ENCODE measurements at regions not wholly inside any gene's neighbourhood (a gene's known extent, or its start where the extent isn't known, plus 50 kb on each side); places are given as distances from the start of the nearest gene placed in this dataset.

DNA sequence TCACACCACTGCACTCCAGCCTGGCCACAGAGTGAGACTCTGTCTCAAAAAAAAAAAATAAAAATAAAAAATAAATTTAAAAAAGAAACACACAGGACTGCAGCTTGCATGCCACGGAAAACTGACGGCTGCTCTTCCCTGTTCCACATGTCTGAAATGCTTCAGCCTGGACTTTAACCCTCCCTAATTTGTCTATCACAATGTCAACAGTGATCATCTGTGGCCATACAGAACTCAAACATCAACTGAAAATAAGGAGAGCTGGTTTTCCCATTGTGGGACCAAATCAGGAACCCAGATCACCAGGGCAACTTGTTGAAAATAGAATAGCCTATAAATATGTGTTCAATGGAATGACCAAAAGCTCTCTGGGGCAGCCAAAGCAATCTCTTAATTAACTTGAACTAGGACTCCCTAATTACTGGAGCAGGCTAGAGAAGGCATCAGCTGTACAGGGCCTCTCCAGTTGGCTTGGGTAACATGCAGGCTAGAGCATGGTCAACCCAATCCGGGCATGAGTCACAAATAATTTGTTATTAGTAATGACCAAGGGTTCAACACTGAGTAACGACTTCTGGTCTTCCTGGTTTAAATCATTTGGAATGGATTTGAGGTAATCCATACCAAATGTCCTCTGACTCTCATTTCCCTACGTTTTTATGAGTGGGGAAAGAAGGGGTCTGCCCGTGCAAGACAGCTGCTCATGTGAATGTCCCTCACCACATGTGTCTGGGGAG is 62.7 kb upstream of the KAZN start:
- Histone ChIP-seq H3K4me1 (ENCODE audit: control insufficient read depth, insufficient read depth, low read length) (no peaks in the 10 kb centered on the region), H3K9ac (ENCODE audit: low read depth, low read length) (no peak overlapping the region), H3K9me3 (replicated peaks; ENCODE audit: low read length) (no peaks in the 10 kb centered on the region), H3K36me3 (ENCODE audit: insufficient read depth, low read length) (no peaks in the 10 kb centered on the region), H3K27me3 (ENCODE audit: control insufficient read depth, insufficient read depth, low read length) (no peaks in the 10 kb centered on the region), H3K4me3 (ENCODE audit: low read length) (no peak overlapping the region), H3K4me2 (ENCODE audit: low read length) (no peak overlapping the region)

DNA sequence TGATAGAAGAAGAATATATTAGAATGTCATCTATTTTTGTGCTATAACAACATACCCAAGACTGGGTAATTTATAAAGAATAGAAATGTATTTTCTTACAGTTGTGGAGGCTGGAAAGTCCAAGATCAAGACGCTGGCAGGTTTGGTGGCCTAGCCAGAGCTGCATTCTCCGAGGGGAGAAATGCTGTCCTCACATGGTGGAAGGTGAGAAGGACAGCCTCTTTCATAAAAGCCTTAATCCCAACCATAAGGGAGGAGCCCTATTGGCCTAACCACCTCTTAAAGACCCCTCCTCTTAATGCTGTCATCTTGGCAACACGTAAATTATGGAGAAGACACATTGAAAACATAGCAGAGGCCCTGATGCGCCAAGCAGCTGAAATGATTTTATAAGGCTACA is 60.1 kb upstream of the KAZN start:
- H3K9me3 ChIP-seq (replicated peaks; ENCODE audit: low read length): no peaks in the 10 kb centered on the region

DNA sequence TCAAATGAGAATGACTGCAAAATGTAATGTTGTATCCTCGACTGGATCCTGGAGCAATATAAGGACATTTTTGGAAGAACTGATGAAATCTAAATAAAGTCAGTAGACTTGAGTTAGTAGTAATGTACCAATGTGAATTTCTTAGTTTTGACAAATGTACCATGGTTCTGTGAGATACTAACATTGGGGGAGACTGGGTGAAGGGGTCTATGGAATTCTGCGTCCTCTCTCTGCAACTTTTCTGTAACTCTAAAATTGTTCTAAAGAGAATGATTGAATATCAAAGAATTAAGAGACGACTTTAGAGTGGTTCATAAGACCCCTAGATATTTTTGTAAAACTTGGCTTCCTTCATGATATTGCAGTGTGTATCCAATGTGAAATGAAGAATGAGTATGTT is 59.2 kb upstream of the KAZN start:
- H3K4me2 ChIP-seq (ENCODE audit: low read length): no peak overlapping the region
- H3K9me3 ChIP-seq (replicated peaks; ENCODE audit: low read length): no peaks in the 10 kb centered on the region
- H3K4me3 ChIP-seq (ENCODE audit: low read length): no peak overlapping the region
- H3K4me1 ChIP-seq (ENCODE audit: control insufficient read depth, insufficient read depth, low read length): peaks cover 18% of the 10 kb centered on the region
- no peak overlapping the region for H3K9ac ChIP-seq (ENCODE audit: low read depth, low read length)
- no peaks in the 10 kb centered on the region for H3K27me3 ChIP-seq (ENCODE audit: control insufficient read depth, insufficient read depth, low read length)
- H3K36me3 ChIP-seq (ENCODE audit: insufficient read depth, low read length): no peaks in the 10 kb centered on the region

More for the DNA sequence above, 60.1 kb upstream of the KAZN start:
- no peak overlapping the region for H3K4me3 ChIP-seq (ENCODE audit: low read length)
- no peak overlapping the region for H3K4me2 ChIP-seq (ENCODE audit: low read length)
- H3K4me1 ChIP-seq (ENCODE audit: control insufficient read depth, insufficient read depth, low read length): peaks cover 10% of the 10 kb centered on the region
- H3K27me3 ChIP-seq (ENCODE audit: control insufficient read depth, insufficient read depth, low read length): no peaks in the 10 kb centered on the region
- H3K9ac ChIP-seq (ENCODE audit: low read depth, low read length): no peak overlapping the region
- no peaks in the 10 kb centered on the region for H3K36me3 ChIP-seq (ENCODE audit: insufficient read depth, low read length)

DNA sequence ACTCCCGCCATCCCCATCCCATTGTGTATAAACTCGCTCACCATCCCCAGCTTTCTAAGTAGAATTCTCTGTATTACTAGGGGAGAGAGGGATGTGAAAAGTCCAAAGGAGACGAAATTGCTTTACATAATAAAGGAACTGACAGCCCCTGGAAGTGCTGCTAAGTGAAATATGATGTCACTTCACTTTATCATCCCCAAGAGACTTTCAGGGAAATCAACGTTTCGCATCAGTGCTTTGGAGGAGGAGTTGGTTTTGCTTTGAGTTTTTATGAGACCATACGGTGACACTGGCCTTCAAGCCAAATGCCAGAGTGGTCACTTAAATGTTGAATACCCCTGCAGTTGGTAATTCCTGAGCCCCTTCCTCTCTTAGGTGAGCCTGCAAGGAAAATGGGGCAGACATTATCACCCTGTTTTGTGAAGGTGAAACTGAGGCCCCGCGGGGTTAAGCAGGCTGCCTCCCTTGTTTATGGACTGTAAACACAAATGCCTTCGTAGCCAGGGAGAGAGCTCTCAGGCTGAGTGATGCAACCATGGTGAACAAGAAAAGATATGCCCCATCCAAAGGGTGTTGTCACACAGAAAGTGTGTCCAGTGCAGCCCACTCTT is 58.4 kb upstream of the KAZN start:
- no peak overlapping the region for H3K4me2 ChIP-seq (ENCODE audit: low read length)

DNA sequence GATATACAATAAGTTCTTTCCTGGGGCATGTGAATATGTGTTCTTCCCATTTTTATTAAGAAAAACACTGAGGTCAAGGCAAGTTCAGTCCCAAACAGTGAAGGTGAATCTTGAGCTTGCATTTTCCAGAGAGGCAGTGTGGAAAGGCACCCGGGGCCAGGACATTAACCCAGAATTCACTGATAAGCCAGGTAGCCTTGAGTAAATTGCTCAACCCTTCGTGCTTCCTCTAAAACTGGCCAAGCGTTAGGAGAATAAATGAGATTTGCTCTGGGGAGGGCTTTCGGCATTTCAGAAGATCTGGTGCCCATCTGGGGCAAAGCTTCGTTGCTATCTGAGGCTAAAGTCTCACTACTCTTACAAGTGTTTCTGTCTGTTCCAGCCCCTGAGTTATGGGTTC is 57.1 kb upstream of the KAZN start:
- no peaks in the 10 kb centered on the region for H3K36me3 ChIP-seq (ENCODE audit: insufficient read depth, low read length)
- no peak overlapping the region for H3K4me2 ChIP-seq (ENCODE audit: low read length)
- H3K9me3 ChIP-seq (replicated peaks; ENCODE audit: low read length): no peaks in the 10 kb centered on the region
- H3K9ac ChIP-seq (ENCODE audit: low read depth, low read length): no peak overlapping the region
- peaks cover 18% of the 10 kb centered on the region for H3K4me1 ChIP-seq (ENCODE audit: control insufficient read depth, insufficient read depth, low read length)
- H3K4me3 ChIP-seq (ENCODE audit: low read length): no peak overlapping the region
- H3K27me3 ChIP-seq (ENCODE audit: control insufficient read depth, insufficient read depth, low read length): no peaks in the 10 kb centered on the region

More for the DNA sequence above, 58.4 kb upstream of the KAZN start:
- H3K4me1 ChIP-seq (ENCODE audit: control insufficient read depth, insufficient read depth, low read length): peaks cover 18% of the 10 kb centered on the region
- H3K9ac ChIP-seq (ENCODE audit: low read depth, low read length): no peak overlapping the region
- H3K27me3 ChIP-seq (ENCODE audit: control insufficient read depth, insufficient read depth, low read length): no peaks in the 10 kb centered on the region
- no peak overlapping the region for H3K4me3 ChIP-seq (ENCODE audit: low read length)
- no peaks in the 10 kb centered on the region for H3K9me3 ChIP-seq (replicated peaks; ENCODE audit: low read length)
- H3K36me3 ChIP-seq (ENCODE audit: insufficient read depth, low read length): no peaks in the 10 kb centered on the region

DNA sequence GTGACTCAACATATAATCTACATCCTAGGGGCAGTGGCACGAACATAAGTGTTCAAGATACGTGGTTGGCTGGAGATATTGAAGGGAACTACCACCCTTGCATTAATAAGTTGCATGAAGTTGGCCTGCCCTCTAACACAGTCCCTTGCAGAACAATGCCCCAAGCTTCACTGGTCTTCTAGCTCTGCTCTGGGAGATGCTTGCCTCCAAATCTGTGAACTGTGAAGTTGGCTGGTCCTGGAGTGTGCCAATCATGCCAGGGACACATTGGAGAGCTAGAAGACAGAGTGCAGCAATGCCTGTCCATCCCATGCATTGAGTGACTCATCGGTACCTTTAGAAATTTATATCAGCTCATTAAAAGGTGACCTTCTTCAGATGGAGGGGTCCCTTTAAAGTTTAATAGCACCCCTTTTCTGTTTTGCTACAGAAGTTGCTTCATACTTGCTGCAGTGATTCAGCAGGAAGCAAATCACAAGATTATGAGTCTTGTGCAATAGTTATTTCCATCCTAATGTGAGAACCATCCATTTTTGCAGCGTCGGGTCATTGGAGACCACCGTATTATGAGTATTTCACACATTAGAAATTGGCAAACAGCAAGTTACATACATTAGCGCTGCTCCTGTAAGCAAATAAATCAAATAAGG is 55.2 kb upstream of the KAZN start:
- Histone ChIP-seq H3K9ac (ENCODE audit: low read depth, low read length) (no peak overlapping the region), H3K4me2 (ENCODE audit: low read length) (peak overlapping the region; percentile 11), H3K4me3 (ENCODE audit: low read length) (no peak overlapping the region), H3K4me1 (ENCODE audit: control insufficient read depth, insufficient read depth, low read length) (peaks cover 18% of the 10 kb centered on the region), H3K36me3 (ENCODE audit: insufficient read depth, low read length) (no peaks in the 10 kb centered on the region), H3K9me3 (replicated peaks; ENCODE audit: low read length) (no peaks in the 10 kb centered on the region), H3K27me3 (ENCODE audit: control insufficient read depth, insufficient read depth, low read length) (no peaks in the 10 kb centered on the region)

DNA sequence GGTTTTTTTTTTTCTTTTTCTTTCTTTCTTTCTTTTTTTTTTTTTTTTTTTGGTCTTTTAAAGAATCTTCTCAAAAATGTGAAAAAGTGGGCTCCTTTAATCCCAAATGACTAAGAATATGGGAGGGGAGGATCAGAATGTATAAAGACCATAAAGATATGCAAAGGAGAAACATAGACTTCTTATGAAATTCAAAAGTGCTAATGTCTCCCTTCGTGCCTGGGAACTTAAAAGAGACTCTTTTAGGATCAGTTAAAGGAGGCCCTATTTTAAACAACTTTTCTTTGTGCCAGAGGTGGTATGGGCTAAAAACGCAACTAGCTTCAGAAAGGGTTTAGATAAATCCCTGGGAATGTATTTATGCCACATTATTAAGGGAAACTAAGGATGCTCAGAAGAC is 54.2 kb upstream of the KAZN start:
- no peak overlapping the region for H3K9ac ChIP-seq (ENCODE audit: low read depth, low read length)

DNA sequence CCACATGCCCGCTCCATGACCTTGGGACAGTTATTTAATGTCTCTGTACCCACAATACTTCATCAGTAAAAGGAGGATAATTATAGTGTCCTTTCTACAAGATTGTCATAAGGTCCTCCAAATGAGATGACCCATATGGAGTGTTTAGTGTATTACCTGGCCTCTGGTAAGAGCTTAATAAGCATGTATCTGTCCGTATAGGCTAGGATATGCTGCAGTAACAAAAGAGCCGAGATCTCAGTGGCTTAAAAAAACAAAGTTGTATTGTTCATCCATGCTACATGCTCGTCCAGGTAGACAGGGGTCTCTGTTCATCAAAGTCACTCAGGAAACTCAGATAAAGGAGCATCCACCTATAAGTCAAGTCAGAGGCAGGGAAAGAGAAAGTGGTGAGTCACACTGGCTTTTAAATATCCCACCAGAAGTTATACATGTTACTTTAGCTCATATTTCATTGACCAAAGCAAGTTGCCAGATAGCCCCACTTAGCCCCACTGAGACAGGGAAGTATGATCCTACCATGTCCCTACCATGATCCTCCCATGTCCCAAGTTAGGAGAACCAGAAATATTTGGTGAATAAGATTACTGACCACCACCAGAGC is 53.0 kb upstream of the KAZN start:
- Histone ChIP-seq H3K4me1 (ENCODE audit: control insufficient read depth, insufficient read depth, low read length) (peaks cover 18% of the 10 kb centered on the region), H3K27me3 (ENCODE audit: control insufficient read depth, insufficient read depth, low read length) (no peaks in the 10 kb centered on the region), H3K9ac (ENCODE audit: low read depth, low read length) (no peak overlapping the region), H3K9me3 (replicated peaks; ENCODE audit: low read length) (no peaks in the 10 kb centered on the region), H3K4me3 (ENCODE audit: low read length) (no peak overlapping the region), H3K4me2 (ENCODE audit: low read length) (no peak overlapping the region), H3K36me3 (ENCODE audit: insufficient read depth, low read length) (no peaks in the 10 kb centered on the region)

More for the DNA sequence above, 54.2 kb upstream of the KAZN start:
- Histone ChIP-seq H3K4me3 (ENCODE audit: low read length) (no peak overlapping the region), H3K36me3 (ENCODE audit: insufficient read depth, low read length) (no peaks in the 10 kb centered on the region), H3K27me3 (ENCODE audit: control insufficient read depth, insufficient read depth, low read length) (no peaks in the 10 kb centered on the region), H3K4me2 (ENCODE audit: low read length) (no peak overlapping the region), H3K9me3 (replicated peaks; ENCODE audit: low read length) (no peaks in the 10 kb centered on the region), H3K4me1 (ENCODE audit: control insufficient read depth, insufficient read depth, low read length) (peaks cover 18% of the 10 kb centered on the region)

DNA sequence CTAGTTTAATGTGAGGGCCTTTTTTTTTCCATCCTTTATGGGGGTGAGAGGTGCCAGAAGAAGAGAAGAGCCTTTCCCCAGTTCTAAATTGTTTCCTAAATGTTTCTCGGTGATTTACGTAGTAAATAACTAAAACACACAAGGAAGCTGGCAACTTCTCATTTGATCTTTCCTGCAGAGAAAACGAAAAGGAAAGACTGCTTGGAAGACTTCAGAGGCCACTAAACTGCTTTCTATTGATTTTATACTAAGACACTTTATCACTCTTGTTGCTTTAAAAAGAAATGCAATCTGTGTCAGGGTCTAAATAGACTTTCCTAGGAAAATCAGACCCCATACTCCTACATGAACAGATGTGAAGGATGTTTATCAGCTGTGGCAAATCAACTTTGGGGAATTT is 52.1 kb upstream of the KAZN start:
- Histone ChIP-seq H3K4me2 (ENCODE audit: low read length) (no peak overlapping the region), H3K36me3 (ENCODE audit: insufficient read depth, low read length) (no peaks in the 10 kb centered on the region), H3K4me3 (ENCODE audit: low read length) (no peak overlapping the region), H3K27me3 (ENCODE audit: control insufficient read depth, insufficient read depth, low read length) (peaks cover under 1% of the 10 kb centered on the region), H3K4me1 (ENCODE audit: control insufficient read depth, insufficient read depth, low read length) (peaks cover 18% of the 10 kb centered on the region), H3K9ac (ENCODE audit: low read depth, low read length) (no peak overlapping the region), H3K9me3 (replicated peaks; ENCODE audit: low read length) (no peaks in the 10 kb centered on the region)

All from skeletal muscle satellite cell (primary cell).